WTC11 (cell line): ENCODE measurements at regions not wholly inside any gene's neighbourhood (a gene's known extent, or its start where the extent isn't known, plus 50 kb on each side); places are given as distances from the start of the nearest gene placed in this dataset.
"Not testable (repeated sequence)": the region's sequence is repeated elsewhere in the genome, so short reads cannot be mapped to it uniquely, and the experiment has no call there.

ENCODE experiments used
- ATAC-seq: fragments of 200-7000 bp; cut with Tn5 transposase; 2 replicates; pipeline ENCODE4 v1.10.0; 2021; ENCODE audit warnings: mild to moderate bottlenecking, moderate library complexity
- CTCF ChIA-PET: fragments of 300-600 bp; sonication (Branson Sonifier 250); formaldehyde crosslinking; loops from one replicate; lab custom pipeline; 2021; ENCODE audit warnings: antibody characterized with exemption; lab: Charles Lee
- POLR2A ChIA-PET: fragments of 350-600 bp; sonication (Branson Sonifier 250); formaldehyde crosslinking; loops from one replicate; lab custom pipeline; 2021; ENCODE audit warnings: antibody characterized with exemption; lab: Charles Lee
- DNase-seq: peaks from one replicate; pipeline ENCODE4 v3.0.0; 2021; ENCODE audit warnings: low spot score
- H3K27ac Mint-ChIP-seq: 2 replicates; pipeline ENCODE4 v1.8.0; 2021; ENCODE audit warnings: mixed read lengths
- H3K27me3 Mint-ChIP-seq: 2 replicates; pipeline ENCODE4 v1.8.0; 2021; ENCODE audit warnings: low read depth, mild to moderate bottlenecking, moderate library complexity, mixed read lengths
- H3K36me3 Mint-ChIP-seq: 2 replicates; pipeline ENCODE4 v1.8.0; 2021; ENCODE audit warnings: mixed read lengths
- H3K4me1 Mint-ChIP-seq: 2 replicates; pipeline ENCODE4 v1.8.0; 2022; ENCODE audit warnings: mixed read lengths
- H3K4me3 Mint-ChIP-seq: 2 replicates; pipeline ENCODE4 v1.8.0; 2021; ENCODE audit warnings: mild to moderate bottlenecking, moderate library complexity, mixed read lengths
- H3K9me3 Mint-ChIP-seq: 2 replicates; pipeline ENCODE4 v1.8.0; 2021; ENCODE audit warnings: mixed read lengths
- CBFB ChIP-seq: sonication (generic); formaldehyde crosslinking; IDR thresholded peaks from 2 replicates; pipeline ENCODE4 v1.8.1; 2022; ENCODE audit warnings: mild to moderate bottlenecking, low read depth, missing genetic modification reagents
- ELF4 ChIP-seq: sonication (generic); formaldehyde crosslinking; IDR thresholded peaks from 2 replicates; pipeline ENCODE4 v1.8.1; 2022; ENCODE audit warnings: low read depth, mild to moderate bottlenecking, moderate library complexity, missing genetic modification reagents
- GTF2I ChIP-seq: fragments of 250-450 bp; sonication (Bioruptor Pico); conservative IDR thresholded peaks from 2 replicates; pipeline ENCODE4 v1.4.0; 2021; ENCODE audit warnings: mild to moderate bottlenecking
- NFYB ChIP-seq: sonication (generic); formaldehyde crosslinking; conservative IDR thresholded peaks from 2 replicates; pipeline ENCODE4 v1.8.0; 2022; ENCODE audit warnings: low read depth, missing genetic modification reagents
- NR3C1 ChIP-seq: sonication (generic); formaldehyde crosslinking; conservative IDR thresholded peaks from 2 replicates; pipeline ENCODE4 v1.8.1; 2023; ENCODE audit warnings: low read depth, mild to moderate bottlenecking, missing genetic modification reagents
- PRRX2 ChIP-seq: fragments of 250-450 bp; sonication (Bioruptor Pico); IDR thresholded peaks from 2 replicates; pipeline ENCODE4 v1.8.0; 2021; ENCODE audit warnings: mild to moderate bottlenecking
- RELA ChIP-seq: sonication (generic); formaldehyde crosslinking; IDR thresholded peaks from 2 replicates; pipeline ENCODE4 v1.8.1; 2022; ENCODE audit warnings: missing genetic modification reagents, mild to moderate bottlenecking, borderline replicate concordance
- SMAD4 ChIP-seq: sonication (generic); formaldehyde crosslinking; IDR thresholded peaks from 2 replicates; pipeline ENCODE4 v1.8.0; 2022; ENCODE audit warnings: mild to moderate bottlenecking, missing genetic modification reagents
- ZNF138 ChIP-seq: sonication (generic); formaldehyde crosslinking; conservative IDR thresholded peaks from 2 replicates; pipeline ENCODE4 v1.8.1; 2022; ENCODE audit warnings: mild to moderate bottlenecking, moderate library complexity, missing genetic modification reagents
- ZNF396 ChIP-seq: fragments of 250-450 bp; sonication (Bioruptor Pico); IDR thresholded peaks from 2 replicates; pipeline ENCODE4 v1.8.0; 2021; ENCODE audit warnings: mild to moderate bottlenecking, moderate library complexity, borderline replicate concordance
- ZNF423 ChIP-seq: fragments of 250-450 bp; sonication (Bioruptor Pico); IDR thresholded peaks from 2 replicates; pipeline ENCODE4 v2.1.2; 2022; ENCODE audit warnings: mild to moderate bottlenecking, moderate library complexity
- TF ChIP-seq, protein P1 (sequence below): sonication (generic); formaldehyde crosslinking; IDR thresholded peaks from 2 replicates; pipeline ENCODE4 v1.8.1; 2022; ENCODE audit warnings: mild to moderate bottlenecking, missing genetic modification reagents, moderate library complexity, borderline replicate concordance
- TF ChIP-seq, protein P2 (sequence below): sonication (generic); formaldehyde crosslinking; IDR thresholded peaks from 2 replicates; pipeline ENCODE4 v1.8.1; 2023; ENCODE audit warnings: mild to moderate bottlenecking, missing genetic modification reagents
- TF ChIP-seq, protein P3 (sequence below): sonication (generic); formaldehyde crosslinking; IDR thresholded peaks from 2 replicates; pipeline ENCODE4 v1.8.0; 2022; ENCODE audit warnings: missing genetic modification reagents
- TF ChIP-seq, protein P4 (sequence below): fragments of 250-450 bp; sonication (Bioruptor Pico); IDR thresholded peaks from 2 replicates; pipeline ENCODE4 v2.1.2; 2022; ENCODE audit warnings: mild to moderate bottlenecking, moderate library complexity

DNA sequence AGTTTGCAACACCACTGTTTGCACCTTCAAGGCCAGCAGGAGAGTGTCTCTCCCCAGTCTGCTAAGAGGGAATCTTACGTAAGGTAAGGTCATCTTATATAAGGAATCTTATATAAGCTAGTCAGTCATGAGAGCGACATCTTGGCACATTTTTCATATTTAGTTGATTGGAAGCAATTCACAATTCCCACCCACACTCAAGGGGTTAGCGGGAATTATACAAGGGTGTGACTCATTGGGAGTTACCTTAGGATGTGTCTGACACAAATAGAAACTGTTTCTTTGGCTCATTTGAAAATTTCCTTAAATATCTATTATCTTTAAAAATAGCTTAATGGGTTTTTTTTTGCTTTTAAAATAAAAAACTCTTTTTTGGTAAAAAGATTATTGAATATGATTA, 62.1 kb upstream of the GRPR start (continued):
- TF ChIP-seq, protein P1, sequence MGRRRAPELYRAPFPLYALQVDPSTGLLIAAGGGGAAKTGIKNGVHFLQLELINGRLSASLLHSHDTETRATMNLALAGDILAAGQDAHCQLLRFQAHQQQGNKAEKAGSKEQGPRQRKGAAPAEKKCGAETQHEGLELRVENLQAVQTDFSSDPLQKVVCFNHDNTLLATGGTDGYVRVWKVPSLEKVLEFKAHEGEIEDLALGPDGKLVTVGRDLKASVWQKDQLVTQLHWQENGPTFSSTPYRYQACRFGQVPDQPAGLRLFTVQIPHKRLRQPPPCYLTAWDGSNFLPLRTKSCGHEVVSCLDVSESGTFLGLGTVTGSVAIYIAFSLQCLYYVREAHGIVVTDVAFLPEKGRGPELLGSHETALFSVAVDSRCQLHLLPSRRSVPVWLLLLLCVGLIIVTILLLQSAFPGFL (CRISPR knock-in tag), result no peak

DNA sequence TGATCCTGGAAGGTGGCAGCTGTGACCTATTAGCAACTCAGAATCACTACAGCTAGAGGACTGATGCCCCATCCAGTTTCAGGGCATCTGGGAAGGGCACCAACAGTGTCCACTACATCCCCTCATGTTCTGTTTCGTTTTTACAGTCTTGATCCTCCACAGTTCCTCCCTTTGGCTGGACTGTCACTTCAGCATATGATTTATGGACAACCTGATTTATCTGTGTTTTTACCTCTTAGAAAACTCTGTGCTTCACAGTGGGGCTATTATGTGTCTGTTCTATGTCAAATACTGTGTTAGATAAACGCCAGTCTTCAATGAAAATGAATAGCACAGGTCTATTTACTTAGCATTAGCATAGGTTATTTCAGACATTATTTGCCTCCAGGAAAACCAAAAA, 63.1 kb upstream of the GRPR start:
- no peak for TF ChIP-seq RELA (CRISPR knock-in tag)
- H3K27ac Mint-ChIP-seq, result no peak overlapping the region
- H3K27me3 Mint-ChIP-seq, result no peaks in the 10 kb centered on the region
- POLR2A ChIA-PET, result no interaction called here
- no peak for ATAC-seq
- no peak for DNase-seq
- CTCF ChIA-PET, result no interaction called here
- no peak overlapping the region for H3K4me3 Mint-ChIP-seq
- H3K9me3 Mint-ChIP-seq, result peaks cover 7% of the 10 kb centered on the region
- H3K36me3 Mint-ChIP-seq, result peaks cover 5% of the 10 kb centered on the region; the same call in 1 of the 2 replicates
- peaks cover 13% of the 10 kb centered on the region for H3K4me1 Mint-ChIP-seq

DNA sequence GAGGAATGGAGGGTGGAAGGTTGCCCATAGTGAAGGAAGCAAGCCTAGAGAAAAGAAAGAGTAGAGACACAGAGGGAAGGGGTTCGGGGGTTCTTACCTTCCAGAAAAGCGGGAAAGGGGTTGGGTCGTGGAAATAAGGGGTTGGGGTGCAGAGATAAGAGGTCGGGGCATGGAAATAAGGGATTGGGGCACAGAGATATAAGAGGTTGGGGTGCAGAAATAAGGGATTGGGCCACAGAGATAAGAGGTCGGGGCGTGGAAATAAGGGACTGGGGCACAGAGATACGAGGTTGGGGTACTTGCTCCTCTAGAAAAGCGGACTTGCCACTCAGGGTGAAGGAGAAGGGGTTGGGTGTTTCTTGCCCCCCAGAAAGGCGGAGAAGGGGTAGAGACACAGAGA, 74.2 kb upstream of the GRPR start:
- POLR2A ChIA-PET, ATAC-seq, H3K4me1 Mint-ChIP-seq, H3K4me3 Mint-ChIP-seq, CTCF ChIA-PET, DNase-seq, H3K27ac Mint-ChIP-seq: not testable (repeated sequence)
- H3K27me3 Mint-ChIP-seq, result peaks cover 12% of the 10 kb centered on the region; the same call in 1 of the 2 replicates
- peaks cover 53% of the 10 kb centered on the region for H3K9me3 Mint-ChIP-seq
- peaks cover 66% of the 10 kb centered on the region for H3K36me3 Mint-ChIP-seq

DNA sequence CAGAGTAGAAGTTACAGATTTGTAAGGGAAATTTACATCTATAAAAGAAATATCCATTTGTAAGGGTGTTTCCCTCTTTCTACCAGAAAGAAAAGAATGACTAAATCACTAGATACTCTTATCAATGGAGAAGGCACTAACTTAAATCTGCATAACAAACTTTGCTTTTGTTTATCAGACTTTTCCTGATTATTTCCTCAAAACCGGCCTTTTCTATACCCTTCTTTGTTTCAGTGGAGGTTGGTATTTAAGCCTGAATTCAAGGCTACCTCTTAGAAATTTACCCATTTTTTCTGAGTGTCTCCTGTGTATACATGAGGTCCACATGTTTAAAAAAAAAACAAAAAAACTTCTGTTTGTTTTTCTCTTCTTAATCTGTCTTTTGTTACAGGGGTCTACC, 80.4 kb upstream of the GRPR start:
- H3K4me3 Mint-ChIP-seq, result no peak overlapping the region; the same call in 1 of the 2 replicates
- TF ChIP-seq PRRX2 (CRISPR knock-in tag) (no peak), SMAD4 (no peak), ZNF138 (CRISPR knock-in tag) (no peak), GTF2I (no peak), NR3C1 (CRISPR knock-in tag) (no peak), ZNF396 (no peak), CBFB (CRISPR knock-in tag) (no peak), ZNF423 (CRISPR knock-in tag) (no peak), NFYB (CRISPR knock-in tag) (no peak), ELF4 (CRISPR knock-in tag) (no peak)
- TF ChIP-seq, protein P2, sequence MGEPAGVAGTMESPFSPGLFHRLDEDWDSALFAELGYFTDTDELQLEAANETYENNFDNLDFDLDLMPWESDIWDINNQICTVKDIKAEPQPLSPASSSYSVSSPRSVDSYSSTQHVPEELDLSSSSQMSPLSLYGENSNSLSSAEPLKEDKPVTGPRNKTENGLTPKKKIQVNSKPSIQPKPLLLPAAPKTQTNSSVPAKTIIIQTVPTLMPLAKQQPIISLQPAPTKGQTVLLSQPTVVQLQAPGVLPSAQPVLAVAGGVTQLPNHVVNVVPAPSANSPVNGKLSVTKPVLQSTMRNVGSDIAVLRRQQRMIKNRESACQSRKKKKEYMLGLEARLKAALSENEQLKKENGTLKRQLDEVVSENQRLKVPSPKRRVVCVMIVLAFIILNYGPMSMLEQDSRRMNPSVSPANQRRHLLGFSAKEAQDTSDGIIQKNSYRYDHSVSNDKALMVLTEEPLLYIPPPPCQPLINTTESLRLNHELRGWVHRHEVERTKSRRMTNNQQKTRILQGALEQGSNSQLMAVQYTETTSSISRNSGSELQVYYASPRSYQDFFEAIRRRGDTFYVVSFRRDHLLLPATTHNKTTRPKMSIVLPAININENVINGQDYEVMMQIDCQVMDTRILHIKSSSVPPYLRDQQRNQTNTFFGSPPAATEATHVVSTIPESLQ (CRISPR knock-in tag), result no peak
- TF ChIP-seq, protein P3, sequence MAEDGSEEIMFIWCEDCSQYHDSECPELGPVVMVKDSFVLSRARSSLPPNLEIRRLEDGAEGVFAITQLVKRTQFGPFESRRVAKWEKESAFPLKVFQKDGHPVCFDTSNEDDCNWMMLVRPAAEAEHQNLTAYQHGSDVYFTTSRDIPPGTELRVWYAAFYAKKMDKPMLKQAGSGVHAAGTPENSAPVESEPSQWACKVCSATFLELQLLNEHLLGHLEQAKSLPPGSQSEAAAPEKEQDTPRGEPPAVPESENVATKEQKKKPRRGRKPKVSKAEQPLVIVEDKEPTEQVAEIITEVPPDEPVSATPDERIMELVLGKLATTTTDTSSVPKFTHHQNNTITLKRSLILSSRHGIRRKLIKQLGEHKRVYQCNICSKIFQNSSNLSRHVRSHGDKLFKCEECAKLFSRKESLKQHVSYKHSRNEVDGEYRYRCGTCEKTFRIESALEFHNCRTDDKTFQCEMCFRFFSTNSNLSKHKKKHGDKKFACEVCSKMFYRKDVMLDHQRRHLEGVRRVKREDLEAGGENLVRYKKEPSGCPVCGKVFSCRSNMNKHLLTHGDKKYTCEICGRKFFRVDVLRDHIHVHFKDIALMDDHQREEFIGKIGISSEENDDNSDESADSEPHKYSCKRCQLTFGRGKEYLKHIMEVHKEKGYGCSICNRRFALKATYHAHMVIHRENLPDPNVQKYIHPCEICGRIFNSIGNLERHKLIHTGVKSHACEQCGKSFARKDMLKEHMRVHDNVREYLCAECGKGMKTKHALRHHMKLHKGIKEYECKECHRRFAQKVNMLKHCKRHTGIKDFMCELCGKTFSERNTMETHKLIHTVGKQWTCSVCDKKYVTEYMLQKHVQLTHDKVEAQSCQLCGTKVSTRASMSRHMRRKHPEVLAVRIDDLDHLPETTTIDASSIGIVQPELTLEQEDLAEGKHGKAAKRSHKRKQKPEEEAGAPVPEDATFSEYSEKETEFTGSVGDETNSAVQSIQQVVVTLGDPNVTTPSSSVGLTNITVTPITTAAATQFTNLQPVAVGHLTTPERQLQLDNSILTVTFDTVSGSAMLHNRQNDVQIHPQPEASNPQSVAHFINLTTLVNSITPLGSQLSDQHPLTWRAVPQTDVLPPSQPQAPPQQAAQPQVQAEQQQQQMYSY (CRISPR knock-in tag), result no peak
- TF ChIP-seq, protein P4, sequence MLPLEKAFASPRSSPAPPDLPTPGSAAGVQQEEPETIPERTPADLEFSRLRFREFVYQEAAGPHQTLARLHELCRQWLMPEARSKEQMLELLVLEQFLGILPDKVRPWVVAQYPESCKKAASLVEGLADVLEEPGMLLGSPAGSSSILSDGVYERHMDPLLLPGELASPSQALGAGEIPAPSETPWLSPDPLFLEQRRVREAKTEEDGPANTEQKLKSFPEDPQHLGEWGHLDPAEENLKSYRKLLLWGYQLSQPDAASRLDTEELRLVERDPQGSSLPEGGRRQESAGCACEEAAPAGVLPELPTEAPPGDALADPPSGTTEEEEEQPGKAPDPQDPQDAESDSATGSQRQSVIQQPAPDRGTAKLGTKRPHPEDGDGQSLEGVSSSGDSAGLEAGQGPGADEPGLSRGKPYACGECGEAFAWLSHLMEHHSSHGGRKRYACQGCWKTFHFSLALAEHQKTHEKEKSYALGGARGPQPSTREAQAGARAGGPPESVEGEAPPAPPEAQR, result no peak
- DNase-seq, result no peak
- H3K27me3 Mint-ChIP-seq, result no peaks in the 10 kb centered on the region
- H3K36me3 Mint-ChIP-seq, result peaks cover 21% of the 10 kb centered on the region
- peaks cover 43% of the 10 kb centered on the region for H3K4me1 Mint-ChIP-seq
- peak overlapping the region; percentile 96 for H3K27ac Mint-ChIP-seq
- ATAC-seq, result peak; percentile 80
- POLR2A ChIA-PET, result no interaction called here
- peaks cover 13% of the 10 kb centered on the region for H3K9me3 Mint-ChIP-seq
- CTCF ChIA-PET, result no interaction called here
